GM19328 (cell line): ENCODE measurements at regions not wholly inside any gene's neighbourhood (a gene's known extent, or its start where the extent isn't known, plus 50 kb on each side); places are given as distances from the start of the nearest gene placed in this dataset.
"Not testable (repeated sequence)": the region's sequence is repeated elsewhere in the genome, so short reads cannot be mapped to it uniquely, and the experiment has no call there.

ENCODE experiments used
- ATAC-seq: cut with Tn5 transposase; IDR thresholded peaks from one replicate; pipeline ENCODE4 v1.9.1; 2021; ENCODE audit warnings: mild to moderate bottlenecking, moderate library complexity; ENCODE audit not compliant: unreplicated experiment

DNA sequence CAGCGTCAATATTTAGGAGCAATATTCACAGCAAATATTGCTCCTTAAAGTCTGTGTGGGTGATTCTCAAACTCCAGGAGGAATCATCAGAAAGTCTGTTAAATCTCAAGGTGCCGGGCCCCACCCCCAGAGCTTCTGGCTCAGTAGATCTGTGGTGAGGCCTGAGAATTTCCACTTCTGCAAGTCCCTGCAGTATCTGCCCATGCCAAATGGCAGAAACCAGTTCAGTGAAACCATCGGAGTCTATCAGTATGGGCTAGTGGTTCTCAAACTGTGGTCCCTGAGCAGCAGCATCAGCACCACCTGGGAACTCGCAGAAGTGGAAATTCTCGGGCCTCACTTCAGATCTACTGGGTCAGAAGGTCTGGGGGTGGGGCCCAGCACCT lies 202.9 kb downstream of the SLC4A3 start:
- ATAC-seq = no peak

DNA sequence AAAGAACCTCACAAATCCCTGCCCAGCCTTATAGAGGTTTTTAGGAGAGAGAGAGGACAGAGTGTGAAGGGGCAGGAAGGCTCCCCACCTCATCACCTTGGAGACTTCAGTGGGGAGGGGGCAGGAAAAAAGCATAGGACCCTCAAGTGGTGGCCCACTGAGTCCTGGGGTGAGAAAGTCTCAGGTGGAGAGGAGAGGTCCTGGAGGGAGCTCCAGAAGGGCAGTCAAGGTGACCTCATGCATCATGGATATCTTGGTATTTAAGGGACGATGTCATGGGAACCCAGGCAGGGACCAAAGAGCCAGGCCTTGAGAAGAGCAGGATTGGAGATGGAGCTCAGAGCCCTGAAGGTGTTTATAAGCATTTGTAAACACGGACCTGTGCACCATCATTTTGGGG lies 204.5 kb downstream of the SLC4A3 start:
- no peak for ATAC-seq

DNA sequence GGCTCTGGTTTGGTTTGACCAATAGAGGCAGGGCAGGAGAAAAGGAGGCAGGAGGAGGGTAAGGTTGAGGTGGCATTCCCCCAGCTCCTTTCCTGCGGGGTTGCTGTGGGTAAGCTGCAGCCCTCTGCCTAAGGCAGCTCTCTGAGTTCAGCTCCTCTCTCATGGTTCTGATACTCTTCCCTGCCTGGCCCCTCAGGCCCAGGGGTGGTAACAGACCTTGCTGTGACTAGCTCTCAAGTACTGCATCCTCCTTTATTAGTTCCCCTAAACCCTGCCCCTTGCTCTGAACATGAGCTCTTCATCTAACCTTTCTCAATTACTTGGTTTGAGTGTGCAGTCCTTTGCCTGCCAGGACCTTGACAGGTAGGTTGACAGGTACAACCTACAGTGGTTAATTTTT lies 205.5 kb downstream of the SLC4A3 start:
- no peak for ATAC-seq

DNA sequence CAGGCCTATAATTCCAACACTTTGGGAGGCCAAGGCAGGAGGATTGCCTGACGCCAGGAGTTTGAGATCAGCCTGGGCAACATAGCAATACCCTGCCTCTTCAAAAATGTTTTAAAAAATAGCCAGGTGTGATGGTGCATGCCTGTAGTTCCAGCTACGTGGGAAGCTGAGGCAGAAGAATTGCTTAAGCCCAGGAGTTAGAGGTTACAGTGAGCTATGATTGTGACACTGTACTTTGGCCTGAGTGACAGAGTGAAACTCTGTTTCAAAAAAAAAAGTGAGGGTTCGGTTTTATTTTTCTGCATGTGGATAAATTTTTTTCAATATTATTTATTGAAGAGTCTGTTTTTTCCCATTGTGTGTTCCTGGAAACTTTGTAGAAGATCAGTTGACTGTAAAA lies 208.1 kb downstream of the SLC4A3 start:
- no peak for ATAC-seq

DNA sequence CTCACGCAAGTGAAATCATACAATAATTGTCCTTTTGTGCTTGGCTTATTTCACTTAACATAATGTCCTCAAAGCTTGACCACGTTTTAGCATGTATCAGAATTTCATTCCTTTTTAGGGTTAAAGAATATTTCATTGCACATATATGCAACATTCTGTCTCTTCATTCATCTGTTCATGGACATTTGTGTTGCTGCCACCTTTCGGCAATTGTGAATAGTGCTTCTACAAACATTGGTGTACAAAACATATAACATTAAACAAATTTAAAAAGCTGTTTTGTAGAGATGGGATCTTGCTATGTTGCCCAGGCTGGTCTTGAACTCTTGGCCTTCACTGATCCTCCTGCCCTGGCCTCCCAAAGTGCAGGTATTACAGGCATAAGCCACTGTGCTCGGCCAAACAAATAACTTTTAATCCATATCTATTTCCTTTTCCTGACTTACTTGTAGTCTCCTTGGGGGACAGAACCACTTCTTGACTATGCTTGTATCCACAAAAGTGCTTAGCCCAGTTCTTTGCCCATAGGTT lies 209.3 kb downstream of the SLC4A3 start:
- no peak for ATAC-seq

DNA sequence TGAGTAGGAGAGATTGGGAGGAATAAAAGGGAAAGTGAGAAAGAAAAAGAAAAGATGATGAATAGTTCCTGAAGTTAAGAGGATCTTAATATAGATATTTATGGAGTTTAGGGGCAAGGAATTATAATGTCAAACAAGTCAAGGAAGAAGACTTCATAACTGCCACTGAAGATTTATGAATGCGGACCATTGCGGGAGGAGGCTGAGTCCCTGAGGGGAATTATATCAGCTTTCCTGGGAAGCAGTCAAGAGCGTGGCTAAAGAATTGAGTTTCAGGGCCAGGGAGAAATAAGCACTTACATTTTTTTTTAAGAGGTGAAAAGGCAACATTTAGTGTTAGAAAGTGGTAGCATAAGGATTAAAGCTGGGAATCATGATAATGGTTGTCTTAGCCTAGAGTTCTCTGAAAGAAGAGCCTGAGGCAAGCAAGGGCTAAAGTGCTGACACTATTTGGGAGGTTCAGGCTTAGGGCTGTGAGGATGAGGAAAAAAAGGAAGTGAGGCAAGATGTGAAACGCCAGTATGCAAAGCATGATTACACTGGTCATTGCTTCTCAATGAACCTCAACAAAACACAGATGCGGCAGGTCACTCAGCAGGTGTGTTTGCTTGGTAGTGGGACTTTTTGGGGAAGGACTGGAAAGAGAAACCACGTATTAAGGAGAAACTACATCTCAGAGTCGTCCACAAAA lies 217.1 kb downstream of the SLC4A3 start:
- no peak for ATAC-seq

DNA sequence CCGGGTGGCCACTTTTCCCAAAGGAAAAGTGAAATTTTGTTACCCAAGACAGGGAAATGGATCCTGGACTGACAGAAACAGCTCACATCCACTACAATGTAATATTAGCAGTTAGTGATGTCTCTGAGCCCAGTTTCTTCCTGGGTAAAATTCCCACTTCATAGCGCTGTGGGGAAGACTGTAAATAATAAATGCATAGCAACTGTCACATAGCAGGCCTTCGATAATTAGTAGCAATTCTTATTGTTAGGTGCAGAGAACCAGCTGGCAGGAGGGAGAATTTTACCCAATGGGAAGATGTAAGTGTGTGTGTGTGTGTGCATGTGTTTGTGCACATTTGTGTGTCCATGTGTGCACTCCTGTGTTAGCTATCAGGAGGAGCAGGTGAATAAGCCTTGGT lies 221.5 kb downstream of the SLC4A3 start:
- no peak for ATAC-seq

DNA sequence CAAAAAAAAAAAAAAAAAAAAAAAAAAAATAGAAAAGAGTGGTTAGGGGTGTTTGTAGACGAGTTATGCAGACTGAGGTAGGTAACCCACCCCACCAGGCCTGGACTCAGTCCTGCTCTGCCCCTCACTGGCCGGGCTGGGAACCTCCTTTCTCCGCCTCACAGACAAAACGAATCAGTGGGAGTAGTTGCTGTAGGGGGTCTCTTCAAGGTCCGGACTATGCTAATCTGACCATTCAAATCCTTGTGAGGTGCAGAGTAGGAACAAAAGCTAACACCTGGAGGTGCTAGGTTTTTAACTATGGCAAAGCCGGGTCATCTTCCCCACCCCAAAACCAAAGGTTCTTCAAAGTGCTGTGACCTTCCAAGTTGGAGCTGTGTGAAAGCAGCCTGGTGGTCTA lies 223.7 kb downstream of the SLC4A3 start:
- no peak for ATAC-seq

DNA sequence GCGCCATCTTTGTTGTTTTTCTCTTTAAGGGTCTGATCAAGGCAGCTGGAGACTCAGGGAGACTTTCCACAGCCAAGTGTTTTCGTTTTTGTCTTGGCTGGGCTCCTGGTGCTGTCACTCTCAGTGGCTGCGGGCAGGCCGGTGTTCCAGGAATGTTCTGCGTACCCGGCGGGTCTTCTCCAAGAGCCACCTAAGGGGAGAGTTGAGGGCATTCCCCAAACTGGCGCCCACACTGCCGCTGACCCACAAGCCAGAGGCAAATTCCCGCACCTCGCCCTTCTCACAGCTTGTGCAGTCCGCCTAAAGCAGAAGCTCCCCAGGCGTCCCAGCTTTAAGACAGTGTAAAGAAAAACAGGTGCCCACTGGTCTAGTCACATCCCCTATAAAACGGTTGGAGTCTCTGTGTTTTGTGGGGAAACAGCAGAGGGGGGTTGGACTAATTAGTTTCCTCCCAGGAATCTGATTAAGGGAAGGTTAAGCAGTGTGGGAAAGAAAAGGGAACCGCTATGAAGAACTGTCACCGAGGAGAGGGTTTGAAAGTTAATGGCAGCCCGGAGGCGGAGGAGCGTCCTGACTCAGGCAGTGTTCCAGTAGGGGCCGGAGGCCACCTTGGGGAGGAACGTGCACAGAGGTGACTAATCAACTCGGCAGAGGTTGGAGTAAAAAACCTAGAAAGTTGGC lies 224.5 kb downstream of the SLC4A3 start:
- no peak for ATAC-seq

DNA sequence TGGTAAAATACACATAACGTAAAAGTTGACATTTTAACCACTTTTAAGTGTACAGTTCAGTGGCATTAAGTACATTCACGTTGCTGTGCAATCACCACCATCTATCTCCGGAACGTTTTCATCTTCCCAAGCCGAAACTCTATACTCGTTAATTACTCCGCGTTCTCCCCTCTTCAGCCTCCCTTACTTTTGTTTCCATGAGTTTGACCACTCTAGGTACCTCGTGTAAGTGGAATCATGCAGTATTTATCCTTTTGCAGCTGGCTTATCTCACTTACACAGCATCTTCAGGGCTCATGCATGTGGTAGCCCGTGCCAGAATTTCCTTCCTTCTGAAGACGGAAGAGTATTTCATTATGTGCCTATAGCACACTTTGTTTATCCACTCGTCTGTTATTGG lies 225.2 kb downstream of the SLC4A3 start:
- no peak for ATAC-seq

DNA sequence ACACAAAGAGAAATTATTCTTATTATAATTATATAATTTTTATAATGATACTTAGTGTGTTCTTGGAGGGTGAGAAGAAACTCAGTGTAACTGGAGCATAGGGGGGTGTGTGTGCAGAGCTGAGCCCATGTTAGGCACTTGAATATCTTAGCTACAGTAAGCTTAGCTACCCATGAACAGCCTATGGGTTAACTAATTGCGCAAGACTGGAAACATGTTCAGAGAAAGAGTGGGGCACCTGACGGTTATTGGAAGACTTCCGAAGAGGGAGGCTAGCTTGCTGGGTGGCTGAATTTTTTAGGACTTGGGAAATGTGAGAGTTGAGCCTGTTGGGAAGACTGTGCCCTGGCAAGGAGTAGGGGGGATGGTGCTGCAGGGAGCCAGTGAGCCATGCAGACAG lies 229.2 kb downstream of the SLC4A3 start:
- ATAC-seq = no peak

DNA sequence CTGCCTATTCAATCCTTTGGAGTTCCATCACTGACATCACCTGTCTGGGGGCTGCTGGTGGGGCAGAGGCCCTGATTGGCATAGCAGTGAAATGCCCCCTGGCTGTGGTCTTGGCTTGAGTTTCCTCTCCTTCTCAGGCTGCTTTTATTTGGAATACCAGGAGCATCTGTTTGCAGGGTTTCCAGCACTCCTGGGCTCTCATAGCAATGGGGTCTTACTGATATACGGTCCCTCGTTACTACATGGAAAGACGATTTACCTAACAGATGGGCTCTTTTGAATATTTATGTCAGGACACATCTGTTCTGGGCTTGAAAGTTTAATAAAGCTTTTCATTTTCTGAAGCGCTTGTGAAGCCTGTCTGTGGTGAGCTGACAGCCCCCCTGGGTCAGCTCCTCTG lies 230.3 kb downstream of the SLC4A3 start:
- no peak for ATAC-seq

DNA sequence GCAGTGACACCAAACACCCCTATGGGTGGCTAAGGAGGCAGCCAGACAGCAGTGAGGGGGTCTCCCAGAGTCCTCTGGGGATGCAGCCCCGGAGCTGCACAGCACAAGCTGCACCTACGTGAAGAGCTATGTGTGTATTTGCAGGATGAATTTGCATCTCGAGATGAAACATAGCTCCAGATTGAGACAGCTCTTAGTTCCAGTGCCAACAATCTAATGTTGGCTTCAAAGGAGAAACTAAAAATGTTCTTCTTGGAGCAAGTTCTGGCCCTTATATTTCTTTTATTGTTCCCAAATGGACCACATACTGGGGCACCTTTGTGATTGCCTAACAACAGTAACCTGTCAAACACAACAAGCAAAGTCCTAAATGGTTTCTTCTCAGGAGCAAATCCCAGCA lies 233.9 kb downstream of the SLC4A3 start:
- no peak for ATAC-seq

DNA sequence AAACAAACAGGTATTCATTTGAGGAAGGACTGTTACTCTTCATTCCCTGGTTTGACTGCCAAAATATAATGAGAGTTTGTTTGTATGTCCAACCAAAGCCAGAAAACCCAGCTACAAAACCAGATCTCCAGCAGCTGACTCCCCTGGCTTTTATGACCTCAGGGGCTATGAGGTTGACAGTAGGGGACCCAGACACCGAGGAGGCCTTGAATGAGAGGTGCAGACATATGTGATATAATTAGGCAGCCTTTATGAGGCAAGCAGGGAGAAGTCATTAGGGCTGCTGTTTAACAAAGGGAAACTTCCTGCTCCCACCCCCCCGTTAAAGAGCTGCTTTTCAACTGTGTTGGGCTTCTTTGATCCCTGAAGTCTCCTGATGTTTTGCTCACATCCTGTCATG lies 236.7 kb downstream of the SLC4A3 start:
- ATAC-seq = no peak

DNA sequence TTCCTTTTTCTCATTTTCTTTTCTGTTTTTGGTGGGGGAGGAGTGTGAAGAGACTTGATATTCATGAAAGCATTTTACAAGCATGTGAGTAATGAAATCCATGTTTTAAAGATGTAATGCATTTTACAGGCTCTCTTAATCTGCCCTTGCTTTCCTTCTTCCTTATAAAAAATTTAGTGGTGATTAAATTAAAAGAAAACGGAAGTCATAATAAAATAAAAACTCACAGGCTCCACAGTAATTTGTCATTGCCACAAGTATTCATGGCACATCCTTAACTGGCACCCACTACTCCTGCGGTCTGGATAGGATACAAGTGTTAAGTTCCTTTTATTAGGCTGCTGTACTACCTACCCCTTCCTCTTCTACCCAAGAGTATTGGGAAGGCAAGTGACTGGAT lies 241.2 kb downstream of the SLC4A3 start:
- ATAC-seq = no peak

DNA sequence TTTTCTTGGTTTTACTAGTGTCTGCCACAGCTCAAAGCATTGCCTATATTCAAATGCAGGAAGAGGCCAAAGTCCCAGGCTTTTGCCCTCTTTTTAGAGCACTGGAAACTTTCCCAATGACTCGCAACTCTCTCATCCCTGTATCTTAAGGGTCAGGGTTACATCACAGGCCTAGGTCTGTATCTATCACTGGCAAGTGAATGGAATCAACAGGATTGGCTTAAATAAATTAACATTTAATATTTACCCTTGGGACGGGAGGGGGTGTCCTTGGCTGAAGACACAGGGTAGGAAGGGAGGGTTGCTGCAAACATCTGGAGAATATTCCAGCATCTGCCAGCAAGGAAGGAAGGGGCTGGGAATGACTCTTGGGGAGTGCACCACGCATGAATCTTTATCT lies 242.6 kb downstream of the SLC4A3 start:
- ATAC-seq = no peak

DNA sequence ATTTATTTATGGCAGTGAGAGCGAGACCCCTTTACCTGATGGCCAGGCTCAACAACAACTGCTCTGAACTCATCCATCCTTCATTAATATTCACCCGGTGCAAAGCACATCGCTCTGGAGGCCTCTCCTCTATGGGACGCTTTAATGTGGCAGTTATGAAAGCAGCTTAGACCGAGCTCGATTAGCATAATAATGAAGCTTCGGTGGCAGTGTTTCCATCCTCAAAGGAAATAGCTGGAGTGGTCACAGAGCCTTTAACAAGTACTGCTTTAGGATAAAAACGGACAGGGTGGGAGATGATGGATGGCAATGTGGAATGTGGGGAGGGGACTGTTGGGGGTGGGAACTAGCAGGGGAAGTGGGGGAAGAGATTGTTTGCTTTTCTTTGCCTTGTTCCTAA lies 243.9 kb downstream of the SLC4A3 start:
- no peak for ATAC-seq

DNA sequence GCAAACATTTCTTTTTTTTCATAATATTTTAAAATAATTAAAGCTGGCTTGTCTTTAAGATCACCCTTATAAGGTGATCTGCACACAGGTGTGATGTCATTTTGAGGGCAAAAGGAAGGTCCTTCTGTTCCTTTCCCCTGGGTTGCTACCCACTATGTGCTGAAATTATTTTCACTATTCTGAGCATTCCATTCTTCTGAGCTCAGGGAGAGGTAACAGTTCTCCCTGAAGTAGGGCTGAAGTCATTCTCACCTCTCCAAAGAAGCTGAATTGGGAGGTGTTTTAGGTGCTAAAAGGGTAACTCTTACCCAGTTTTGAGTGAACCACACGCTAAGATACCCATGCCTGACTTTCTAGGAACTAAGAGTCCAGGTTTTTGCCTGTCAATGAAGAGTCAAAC lies 247.6 kb downstream of the SLC4A3 start:
- no peak for ATAC-seq

DNA sequence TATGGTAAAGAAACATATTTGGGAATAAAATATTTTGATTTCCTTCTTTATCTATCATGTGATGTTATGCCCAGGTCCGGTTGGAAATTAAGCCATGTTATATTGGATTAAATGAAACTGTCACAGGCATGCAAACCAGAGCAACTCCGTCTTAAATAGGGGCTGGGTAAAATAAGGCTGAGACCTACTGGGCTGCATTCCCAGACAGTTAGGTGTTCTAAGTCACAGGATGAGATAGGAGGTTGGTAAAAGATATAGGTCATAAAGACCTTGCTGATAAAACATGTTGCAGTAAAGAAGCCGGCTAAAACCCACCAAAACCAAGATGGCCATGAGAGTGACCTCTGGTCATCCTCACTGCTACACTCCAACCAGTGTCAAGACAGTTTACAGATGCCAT lies 248.6 kb downstream of the SLC4A3 start:
- not testable (repeated sequence) for ATAC-seq

DNA sequence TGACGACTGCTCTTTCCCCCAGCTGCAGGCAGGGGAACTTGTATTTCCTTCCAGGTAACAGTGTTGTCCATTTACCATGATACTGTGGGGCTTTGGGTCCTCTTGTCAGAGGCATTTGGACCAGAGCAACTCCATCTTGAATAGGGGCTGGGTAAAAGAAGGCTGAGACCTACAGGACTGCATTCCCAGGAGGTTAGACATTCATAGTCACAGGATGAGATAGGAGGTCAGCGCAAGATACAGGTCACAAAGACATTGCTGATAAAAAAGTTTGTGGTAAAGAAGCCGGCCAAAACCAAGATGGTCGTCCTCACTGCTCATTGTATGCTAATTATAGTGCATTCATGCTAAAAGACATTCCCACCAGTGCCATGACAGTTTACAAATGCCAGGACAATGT lies 249.5 kb downstream of the SLC4A3 start:
- no peak for ATAC-seq

DNA sequence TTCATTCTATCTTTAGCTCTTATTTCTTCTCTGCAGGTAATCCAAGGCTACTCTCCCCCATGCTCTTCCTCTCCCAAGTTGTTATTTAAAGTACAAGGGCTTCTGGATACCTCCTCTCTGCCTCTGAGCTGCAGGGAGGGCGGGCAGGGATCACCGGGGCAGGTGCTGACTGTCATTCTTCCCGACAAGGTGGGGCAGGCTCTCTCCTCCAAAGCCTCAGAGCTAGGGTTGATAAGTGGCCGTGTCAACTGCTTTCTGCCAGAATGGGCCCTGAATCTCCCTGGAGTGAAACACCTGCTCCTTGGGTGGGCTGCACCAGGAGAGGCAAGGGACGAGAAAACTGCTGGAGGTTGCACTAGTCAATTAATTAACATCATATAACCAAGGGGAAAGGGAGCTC lies 250.3 kb downstream of the SLC4A3 start:
- no peak for ATAC-seq

DNA sequence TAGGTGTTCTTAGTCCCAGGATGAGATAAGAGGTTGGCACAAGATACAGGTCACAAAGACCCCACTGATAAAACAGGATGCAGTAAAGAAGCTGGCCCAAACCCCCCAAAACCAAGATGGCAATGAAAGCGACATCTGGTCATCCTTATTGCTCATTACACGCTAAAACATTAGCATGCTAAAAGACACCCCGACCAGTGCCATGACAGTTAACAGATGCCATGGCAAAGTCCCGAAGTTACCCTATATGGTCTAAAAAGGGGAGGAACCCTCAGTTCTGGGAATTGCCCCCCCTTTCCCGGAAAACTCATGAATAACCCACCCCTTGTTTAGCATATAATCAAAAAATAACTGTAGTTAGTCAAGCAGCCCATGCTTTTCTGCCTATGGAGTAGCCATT lies 251.1 kb downstream of the SLC4A3 start:
- no peak for ATAC-seq

DNA sequence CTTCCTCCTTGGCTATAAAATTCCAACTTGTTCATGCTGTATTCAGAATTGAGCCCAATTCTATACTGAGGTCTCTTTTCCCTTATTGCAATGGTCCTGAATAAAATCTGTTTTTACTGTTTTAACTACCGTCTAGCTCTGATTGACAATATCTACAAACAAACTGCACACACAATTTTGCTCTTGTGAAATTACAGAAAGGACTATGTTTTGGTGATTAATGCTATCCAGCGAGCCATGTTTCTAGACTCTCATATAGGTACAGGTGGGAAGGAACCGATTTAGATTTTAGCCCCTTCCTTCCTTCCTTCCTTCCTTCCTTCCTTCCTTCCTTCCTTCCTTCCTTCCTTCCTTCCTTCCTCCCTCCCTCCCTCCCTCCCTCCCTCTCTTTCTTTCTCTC lies 254.4 kb downstream of the SLC4A3 start:
- no peak for ATAC-seq
